Liver (tissue), 8 donors: ENCODE measurements at regions not wholly inside any gene's neighbourhood (a gene's known extent, or its start where the extent isn't known, plus 50 kb on each side); places are given as distances from the start of the nearest gene placed in this dataset.
A peak's percentile ranks its signal among the peaks of the same experiment; 100 is the strongest.

Experiments
- DNase-seq: peaks from one replicate; pipeline ENCODE4 v3.0.0-alpha.2; 2017; ENCODE audit warnings: low spot score
- H3K27ac ChIP-seq, 2 donors: one replicate each; pipeline ENCODE4 v1.7.0; 2013; ENCODE audit warnings: inconsistent platforms in 2 of 2, low read length in 2 of 2, control low read depth in 1 of 2, low read depth in 1 of 2, mild to moderate bottlenecking in 1 of 2
- H3K27me3 ChIP-seq, 4 donors: one replicate each; pipeline versions ENCODE4 v1.6.1 to v1.7.0; 2013; ENCODE audit warnings: low read length in 3 of 4, inconsistent platforms in 1 of 4, mild to moderate bottlenecking in 1 of 4, moderate library complexity in 1 of 4; ENCODE audit not compliant: control insufficient read depth in 4 of 4, insufficient read depth in 4 of 4
- H3K36me3 ChIP-seq, 4 donors: one replicate each; pipeline versions ENCODE4 v1.6.1 to v1.7.0; 2013; ENCODE audit warnings: low read length in 3 of 4, mild to moderate bottlenecking in 3 of 4, low read depth in 1 of 4, moderate library complexity in 1 of 4; ENCODE audit not compliant: control insufficient read depth in 4 of 4, insufficient read depth in 3 of 4
- H3K4me1 ChIP-seq, 4 donors: one replicate each; pipeline versions ENCODE4 v1.6.1 to v1.7.0; 2013; ENCODE audit warnings: low read length in 3 of 4, mild to moderate bottlenecking in 3 of 4, moderate library complexity in 1 of 4; ENCODE audit not compliant: control insufficient read depth in 4 of 4, insufficient read depth in 4 of 4
- H3K4me3 ChIP-seq, 3 donors: one replicate each; pipeline versions ENCODE4 v1.6.1 to v1.7.0; 2013; ENCODE audit warnings: low read length in 3 of 3, control low read depth in 1 of 3, low read depth in 1 of 3, mild to moderate bottlenecking in 1 of 3
- H3K9ac ChIP-seq, 2 donors: one replicate each; pipeline ENCODE4 v1.7.0; 2013; ENCODE audit warnings: low read length in 2 of 2, mild to moderate bottlenecking in 2 of 2, moderate library complexity in 2 of 2, control low read depth in 1 of 2, low read depth in 1 of 2
- H3K9me3 ChIP-seq, 4 donors: one replicate each; pipeline versions ENCODE4 v1.6.1 to v1.7.0; 2013; ENCODE audit warnings: low read length in 3 of 4; ENCODE audit not compliant: control insufficient read depth in 4 of 4
- ATF3 ChIP-seq: IDR thresholded peaks from 2 replicates; pipeline ENCODE4 v1.6.1; 2016; ENCODE audit warnings: antibody characterized with exemption
- CTCF ChIP-seq: fragments of 150-350 bp; IDR thresholded peaks from 2 replicates; pipeline ENCODE4 v1.5.1; 2017; ENCODE audit warnings: improper control_type of control experiment, low read depth, low read length; ENCODE audit not compliant: missing input control
- EGR1 ChIP-seq, 2 donors: IDR thresholded peaks; 2 replicates each; pipeline ENCODE4 v1.6.1; 2016 to 2018; ENCODE audit warnings: antibody characterized with exemption in 2 of 2, low read depth in 2 of 2
- FOXA1 ChIP-seq: IDR thresholded peaks from 2 replicates; pipeline ENCODE4 v1.6.1; 2016; ENCODE audit warnings: antibody characterized with exemption
- FOXA2 ChIP-seq: IDR thresholded peaks from 2 replicates; pipeline ENCODE4 v1.6.1; 2016; ENCODE audit warnings: antibody characterized with exemption
- GABPA ChIP-seq, 2 donors: IDR thresholded peaks in 1 of 2; conservative IDR thresholded peaks in 1 of 2; 2 replicates each; pipeline ENCODE4 v1.6.1; 2016; ENCODE audit warnings: antibody characterized with exemption in 2 of 2, mild to moderate bottlenecking in 1 of 2, moderate library complexity in 1 of 2
- HNF4A ChIP-seq, 2 donors: conservative IDR thresholded peaks; 2 replicates each; pipeline ENCODE4 v1.6.1; 2016; ENCODE audit warnings: antibody characterized with exemption in 2 of 2, mild to moderate bottlenecking in 2 of 2
- HNF4G ChIP-seq: IDR thresholded peaks from 2 replicates; pipeline ENCODE4 v1.6.1; 2016; ENCODE audit warnings: antibody characterized with exemption
- JUND ChIP-seq, 2 donors: IDR thresholded peaks; 2 replicates each; pipeline ENCODE4 v1.6.1; 2016; ENCODE audit warnings: antibody characterized with exemption in 2 of 2
- MAX ChIP-seq: IDR thresholded peaks from 2 replicates; pipeline ENCODE4 v1.6.1; 2016; ENCODE audit warnings: antibody characterized with exemption
- NR2F2 ChIP-seq: IDR thresholded peaks from 2 replicates; pipeline ENCODE4 v1.6.1; 2016; ENCODE audit warnings: antibody characterized with exemption
- RAD21 ChIP-seq, 2 donors: IDR thresholded peaks; 2 replicates each; pipeline ENCODE4 v1.6.1; 2016; ENCODE audit warnings: antibody characterized with exemption in 2 of 2, mild to moderate bottlenecking in 2 of 2
- REST ChIP-seq: IDR thresholded peaks from 2 replicates; pipeline ENCODE4 v1.6.1; 2016; ENCODE audit warnings: antibody characterized with exemption, mild to moderate bottlenecking
- RXRA ChIP-seq, 2 donors: IDR thresholded peaks; 2 replicates each; pipeline ENCODE4 v1.6.1; 2017 to 2018; ENCODE audit warnings: antibody characterized with exemption in 2 of 2, mild to moderate bottlenecking in 1 of 2
- SP1 ChIP-seq: IDR thresholded peaks from 2 replicates; pipeline ENCODE4 v1.6.1; 2018; ENCODE audit warnings: antibody characterized with exemption, mild to moderate bottlenecking
- TAF1 ChIP-seq: conservative IDR thresholded peaks from 2 replicates; pipeline ENCODE4 v1.6.1; 2016; ENCODE audit warnings: antibody characterized with exemption, mild to moderate bottlenecking
- YY1 ChIP-seq: IDR thresholded peaks from 2 replicates; pipeline ENCODE4 v1.6.1; 2016; ENCODE audit warnings: antibody characterized with exemption, mild to moderate bottlenecking
- ZBTB33 ChIP-seq: IDR thresholded peaks from 2 replicates; pipeline ENCODE4 v1.6.1; 2016; ENCODE audit warnings: antibody characterized with exemption
- WGBS: extraction: QIAGEN DNeasy Blood & Tissue Kit; methylation state at CpG from one replicate; pipeline ENCODE4 v1.1.7; 2013; 5-methylcytosine and 5-hydroxymethylcytosine counted together
- donor health status: healthy.
- donor health status: healthy.
- donor health status: healthy.
- donor health status: healthy.
- donor health status: healthy.

- 41% methylated on average over 4 of the region's 4 CpGs for WGBS
- no peak for DNase-seq
- H3K9me3 ChIP-seq: no peaks in the 10 kb centered on the region
- no peak overlapping the region for H3K4me3 ChIP-seq
- H3K9ac ChIP-seq: no peak overlapping the region
- H3K4me1 ChIP-seq: peaks cover 0 to 7% (median 3%) of the 10 kb centered on the region in 4 donors
- TF ChIP-seq HNF4A (conservative IDR thresholded peaks at IDR 0.05) (peak; percentile 12 to 39), FOXA2 (no peak), JUND (IDR thresholded peaks at IDR 0.05) (peak; percentile 29 to 36), SP1 (peak; percentile 40), EGR1 (IDR thresholded peaks at IDR 0.05; ENCODE audit: low read depth in 2 of 2) (peak in 1 of 2 donors; percentile 61)
- H3K27ac ChIP-seq: no peak overlapping the region
- peaks cover 0 to 3% (median 0%) of the 10 kb centered on the region in 4 donors for H3K27me3 ChIP-seq
- no peaks in the 10 kb centered on the region for H3K36me3 ChIP-seq
Observed at GRCh38 chr3:168859143-168859542, 763.4 kb upstream of the GOLIM4 start.

GRCh38 chr3:168858327-168858726 is 762.6 kb upstream of the GOLIM4 start:
- Histone ChIP-seq H3K27me3 (peaks cover 0 to 3% (median 0%) of the 10 kb centered on the region in 4 donors), H3K36me3 (no peaks in the 10 kb centered on the region), H3K9ac (no peak overlapping the region), H3K27ac (no peak overlapping the region), H3K4me1 (peaks cover 0 to 7% (median 3%) of the 10 kb centered on the region in 4 donors), H3K9me3 (no peaks in the 10 kb centered on the region), H3K4me3 (no peak overlapping the region)
- DNase-seq: no peak
- WGBS: 97% methylated on average over 3 of the region's 3 CpGs
- TF ChIP-seq FOXA2 (no peak), JUND (IDR thresholded peaks at IDR 0.05) (no peak), TAF1 (no peak), CTCF (no peak), ATF3 (no peak), ZBTB33 (no peak), RXRA (IDR thresholded peaks at IDR 0.05) (no peak), MAX (no peak), REST (no peak), FOXA1 (no peak), EGR1 (IDR thresholded peaks at IDR 0.05; ENCODE audit: low read depth in 2 of 2) (no peak), GABPA (IDR thresholded peaks at IDR 0.05 in 1 of 2, conservative IDR thresholded peaks at IDR 0.05 in 1 of 2) (no peak), YY1 (no peak), NR2F2 (no peak), RAD21 (IDR thresholded peaks at IDR 0.05) (no peak), SP1 (no peak), HNF4G (no peak)
